ENCODE measurements at regions not wholly inside any gene's neighbourhood (a gene's known extent, or its start where the extent isn't known, plus 50 kb on each side); places are given as distances from the start of the nearest gene placed in this dataset.

- no peak for DNase-seq
Observed at GRCh38 chr6:113403966-113404595, 453.1 kb upstream of the MARCKS start.

GRCh38 chr6:113405326-113406047 lies 451.7 kb upstream of the MARCKS start:
- DNase-seq = no peak

GRCh38 chr6:113406048-113406695 lies 451.0 kb upstream of the MARCKS start:
- no peak for DNase-seq

GRCh38 chr6:113411011-113411410 lies 446.1 kb upstream of the MARCKS start:
- DNase-seq = no peak

- no peak for DNase-seq
Observed at GRCh38 chr6:113412589-113413357, 444.4 kb upstream of the MARCKS start.

- no peak for DNase-seq
Observed at GRCh38 chr6:113414511-113414910, 442.6 kb upstream of the MARCKS start.

GRCh38 chr6:113416170-113416569 lies 441.0 kb upstream of the MARCKS start:
- no peak for DNase-seq

- no peak for DNase-seq
Observed at GRCh38 chr6:113420290-113420689, 436.9 kb upstream of the MARCKS start.

- no peak for DNase-seq
Observed at GRCh38 chr6:113421997-113422396, 435.1 kb upstream of the MARCKS start.

GRCh38 chr6:113423956-113424355 lies 433.2 kb upstream of the MARCKS start:
- no peak for DNase-seq

GRCh38 chr6:113425977-113426660 lies 431.0 kb upstream of the MARCKS start:
- peak; percentile 12 for DNase-seq

GRCh38 chr6:113427617-113428016 lies 429.5 kb upstream of the MARCKS start:
- DNase-seq = no peak

GRCh38 chr6:113428702-113429101 lies 428.4 kb upstream of the MARCKS start:
- peak; percentile 4 for DNase-seq

- DNase-seq = no peak
Observed at GRCh38 chr6:113432521-113433334, 424.4 kb upstream of the MARCKS start.

GRCh38 chr6:113433335-113433991 lies 423.7 kb upstream of the MARCKS start:
- DNase-seq = no peak

- no peak for DNase-seq
Observed at GRCh38 chr6:113434641-113435040, 422.5 kb upstream of the MARCKS start.

GRCh38 chr6:113437566-113437965 lies 419.6 kb upstream of the MARCKS start:
- DNase-seq = no peak

GRCh38 chr6:113439866-113440265 lies 417.3 kb upstream of the MARCKS start:
- DNase-seq = peak; percentile 4

- no peak for DNase-seq
Observed at GRCh38 chr6:113442040-113442439, 415.1 kb upstream of the MARCKS start.

GRCh38 chr6:113445201-113445600 lies 411.9 kb upstream of the MARCKS start:
- DNase-seq = no peak

GRCh38 chr6:113447088-113447831 lies 409.9 kb upstream of the MARCKS start:
- no peak for DNase-seq

Measured in NCI-H2227 treated with DMSO at 0.1 percent for 48 hours (cell line).